DMS79 (cell line): ENCODE measurements at regions not wholly inside any gene's neighbourhood (a gene's known extent, or its start where the extent isn't known, plus 50 kb on each side); places are given as distances from the start of the nearest gene placed in this dataset.

Source experiments
- DNase-seq: peaks from one replicate; lab custom pipeline; 2025; lab: John Stamatoyannopoulos, UW

GRCh38 chr9:79945495-79945894, 373.7 kb downstream of the TLE4 start:
- DNase-seq, result no peak

GRCh38 chr9:79945016-79945415, 373.3 kb downstream of the TLE4 start:
- no peak for DNase-seq

GRCh38 chr9:79940919-79941318, 369.2 kb downstream of the TLE4 start:
- no peak for DNase-seq

GRCh38 chr9:79939819-79940218, 368.1 kb downstream of the TLE4 start:
- no peak for DNase-seq

GRCh38 chr9:79936336-79936735, 364.6 kb downstream of the TLE4 start:
- DNase-seq, result no peak

- no peak for DNase-seq
These were observed 357.5 kb downstream of the TLE4 start for GRCh38 chr9:79929285-79929684.

- DNase-seq, result no peak
These were observed 357.0 kb downstream of the TLE4 start for GRCh38 chr9:79928661-79929223.

- no peak for DNase-seq
These were observed 353.6 kb downstream of the TLE4 start for GRCh38 chr9:79925326-79925725.

- DNase-seq, result no peak
These were observed 353.1 kb downstream of the TLE4 start for GRCh38 chr9:79924836-79925235.

GRCh38 chr9:79917421-79917820, 345.7 kb downstream of the TLE4 start:
- no peak for DNase-seq

GRCh38 chr9:79913867-79914266, 342.1 kb downstream of the TLE4 start:
- DNase-seq, result no peak

- DNase-seq, result no peak
These were observed 340.7 kb downstream of the TLE4 start for GRCh38 chr9:79912318-79913070.

GRCh38 chr9:79911724-79912123, 340.0 kb downstream of the TLE4 start:
- DNase-seq, result no peak

GRCh38 chr9:79902825-79903600, 331.2 kb downstream of the TLE4 start:
- no peak for DNase-seq

- no peak for DNase-seq
These were observed 329.0 kb downstream of the TLE4 start for GRCh38 chr9:79900754-79901153.

GRCh38 chr9:79896390-79896980, 324.7 kb downstream of the TLE4 start:
- no peak for DNase-seq

GRCh38 chr9:79895232-79895631, 323.5 kb downstream of the TLE4 start:
- no peak for DNase-seq

- DNase-seq, result no peak
These were observed 317.6 kb downstream of the TLE4 start for GRCh38 chr9:79889369-79889768.

GRCh38 chr9:79885093-79885857, 313.5 kb downstream of the TLE4 start:
- no peak for DNase-seq

- no peak for DNase-seq
These were observed 312.8 kb downstream of the TLE4 start for GRCh38 chr9:79884546-79884945.

GRCh38 chr9:79883073-79883645, 311.4 kb downstream of the TLE4 start:
- no peak for DNase-seq

GRCh38 chr9:79880626-79881025, 308.9 kb downstream of the TLE4 start:
- DNase-seq, result no peak
